ENCODE measurements at regions not wholly inside any gene's neighbourhood (a gene's known extent, or its start where the extent isn't known, plus 50 kb on each side); places are given as distances from the start of the nearest gene placed in this dataset.
"Not testable (repeated sequence)": the region's sequence is repeated elsewhere in the genome, so short reads cannot be mapped to it uniquely, and the experiment has no call there.

- no peak for DNase-seq (ENCODE audit: low read depth)
- no peak overlapping the region for H3K4me3 ChIP-seq (ENCODE audit: low read depth, low read length)
- peak; percentile 29 for TF ChIP-seq CTCF (IDR thresholded peaks at IDR 0.05; ENCODE audit: insufficient read depth, low read depth, low read length)
These were observed 337.2 kb upstream of the DNAJC19 start for GRCh38 chr3:181326637-181327223.

- not testable (repeated sequence) for DNase-seq (ENCODE audit: low read depth); H3K4me3 ChIP-seq (ENCODE audit: low read depth, low read length)
These were observed 335.0 kb upstream of the DNAJC19 start for GRCh38 chr3:181324516-181324915.

- H3K4me3 ChIP-seq (ENCODE audit: low read depth, low read length), result no peak overlapping the region
- no peak for TF ChIP-seq CTCF (IDR thresholded peaks at IDR 0.05; ENCODE audit: insufficient read depth, low read depth, low read length)
- DNase-seq (ENCODE audit: low read depth), result no peak
These were observed 328.8 kb upstream of the DNAJC19 start for GRCh38 chr3:181318321-181318720.

GRCh38 chr3:181317508-181317907, 328.0 kb upstream of the DNAJC19 start:
- no peak overlapping the region for H3K4me3 ChIP-seq (ENCODE audit: low read depth, low read length)
- TF ChIP-seq CTCF (IDR thresholded peaks at IDR 0.05; ENCODE audit: insufficient read depth, low read depth, low read length), result no peak
- no peak for DNase-seq (ENCODE audit: low read depth)

- H3K4me3 ChIP-seq (ENCODE audit: low read depth, low read length), result no peak overlapping the region
- DNase-seq (ENCODE audit: low read depth), result no peak
- TF ChIP-seq CTCF (IDR thresholded peaks at IDR 0.05; ENCODE audit: insufficient read depth, low read depth, low read length), result no peak
These were observed 326.9 kb upstream of the DNAJC19 start for GRCh38 chr3:181316482-181316881.

- TF ChIP-seq CTCF (IDR thresholded peaks at IDR 0.05; ENCODE audit: insufficient read depth, low read depth, low read length), result no peak
- H3K4me3 ChIP-seq (ENCODE audit: low read depth, low read length), result no peak overlapping the region
- no peak for DNase-seq (ENCODE audit: low read depth)
These were observed 323.8 kb upstream of the DNAJC19 start for GRCh38 chr3:181313335-181313734.

- TF ChIP-seq CTCF (IDR thresholded peaks at IDR 0.05; ENCODE audit: insufficient read depth, low read depth, low read length), result no peak
- no peak overlapping the region for H3K4me3 ChIP-seq (ENCODE audit: low read depth, low read length)
- no peak for DNase-seq (ENCODE audit: low read depth)
These were observed 321.6 kb upstream of the DNAJC19 start for GRCh38 chr3:181311186-181311585.
